ENCODE measurements at regions not wholly inside any gene's neighbourhood (a gene's known extent, or its start where the extent isn't known, plus 50 kb on each side); places are given as distances from the start of the nearest gene placed in this dataset.

DNA sequence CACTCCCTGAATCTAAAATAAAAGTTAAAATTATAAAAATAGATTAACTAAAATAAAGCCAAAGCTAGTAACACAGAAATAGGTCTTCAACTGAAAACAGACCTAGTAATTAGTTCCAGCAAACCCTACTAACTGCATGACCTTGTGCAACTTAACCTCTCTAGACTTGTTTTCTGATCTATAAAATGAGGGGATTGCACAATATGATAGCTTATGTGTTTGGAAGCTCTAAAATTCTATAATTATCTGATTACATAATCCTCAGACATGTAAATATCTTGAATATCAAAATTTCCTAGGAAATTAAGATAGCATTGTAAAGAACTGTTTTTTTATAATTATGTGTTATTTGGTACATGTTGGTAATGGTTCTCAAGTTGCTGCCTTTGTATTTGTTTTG lies 144.1 kb upstream of the GRIP1 start:
- TF ChIP-seq, protein P1, sequence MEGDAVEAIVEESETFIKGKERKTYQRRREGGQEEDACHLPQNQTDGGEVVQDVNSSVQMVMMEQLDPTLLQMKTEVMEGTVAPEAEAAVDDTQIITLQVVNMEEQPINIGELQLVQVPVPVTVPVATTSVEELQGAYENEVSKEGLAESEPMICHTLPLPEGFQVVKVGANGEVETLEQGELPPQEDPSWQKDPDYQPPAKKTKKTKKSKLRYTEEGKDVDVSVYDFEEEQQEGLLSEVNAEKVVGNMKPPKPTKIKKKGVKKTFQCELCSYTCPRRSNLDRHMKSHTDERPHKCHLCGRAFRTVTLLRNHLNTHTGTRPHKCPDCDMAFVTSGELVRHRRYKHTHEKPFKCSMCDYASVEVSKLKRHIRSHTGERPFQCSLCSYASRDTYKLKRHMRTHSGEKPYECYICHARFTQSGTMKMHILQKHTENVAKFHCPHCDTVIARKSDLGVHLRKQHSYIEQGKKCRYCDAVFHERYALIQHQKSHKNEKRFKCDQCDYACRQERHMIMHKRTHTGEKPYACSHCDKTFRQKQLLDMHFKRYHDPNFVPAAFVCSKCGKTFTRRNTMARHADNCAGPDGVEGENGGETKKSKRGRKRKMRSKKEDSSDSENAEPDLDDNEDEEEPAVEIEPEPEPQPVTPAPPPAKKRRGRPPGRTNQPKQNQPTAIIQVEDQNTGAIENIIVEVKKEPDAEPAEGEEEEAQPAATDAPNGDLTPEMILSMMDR (conservative IDR thresholded peaks at IDR 0.05; ENCODE audit: low read length): no peak
- no peak for TF ChIP-seq EZH2phosphoT487 (IDR thresholded peaks at IDR 0.05; ENCODE audit: borderline replicate concordance, low read depth, low read length)
